Activated T-cell treated with anti-CD3 and anti-CD28 coated beads, Interleukin-2, amount 50 U/mL, for 48 hours (primary cell): ENCODE measurements at regions not wholly inside any gene's neighbourhood (a gene's known extent, or its start where the extent isn't known, plus 50 kb on each side); places are given as distances from the start of the nearest gene placed in this dataset.
A peak's percentile ranks its signal among the peaks of the same experiment; 100 is the strongest.
"Not testable (repeated sequence)": the region's sequence is repeated elsewhere in the genome, so short reads cannot be mapped to it uniquely, and the experiment has no call there.

Source experiments
- DNase-seq, 2 experiments: peaks; one replicate each; pipeline ENCODE4 v3.0.0-alpha.2; 2020

DNA sequence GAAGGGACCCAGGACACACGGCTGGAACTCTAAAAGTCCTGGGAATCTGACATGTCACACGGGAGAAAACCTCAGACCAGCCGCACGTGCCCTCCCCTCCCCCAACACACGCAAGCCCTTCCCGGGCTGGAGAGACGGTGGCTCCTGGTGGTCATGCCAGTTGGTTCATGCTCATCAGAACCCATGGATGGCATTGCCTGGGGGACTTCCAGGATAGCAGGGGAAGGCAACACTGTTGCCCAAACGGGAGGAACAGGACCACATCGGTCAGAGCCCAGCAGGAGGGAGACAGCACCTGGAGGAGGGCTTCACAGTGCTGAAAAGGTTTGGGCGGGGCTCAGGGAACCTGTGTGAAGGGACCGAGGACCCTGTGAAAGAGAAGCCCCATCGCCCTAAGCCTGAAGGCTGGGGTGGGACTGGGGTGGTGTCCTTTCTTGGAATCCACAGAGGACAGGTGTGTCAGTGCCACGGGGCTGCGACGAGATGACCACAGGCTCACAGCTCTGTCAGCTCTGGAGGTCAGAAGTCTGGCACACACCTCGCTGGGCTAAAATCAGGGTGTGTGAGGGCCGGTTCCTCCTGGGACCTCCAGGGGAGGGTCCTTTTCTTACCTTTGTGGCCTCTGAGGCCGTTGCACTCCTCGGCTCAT lies 151.7 kb upstream of the ZNF469 start:
- not testable (repeated sequence) for DNase-seq

DNA sequence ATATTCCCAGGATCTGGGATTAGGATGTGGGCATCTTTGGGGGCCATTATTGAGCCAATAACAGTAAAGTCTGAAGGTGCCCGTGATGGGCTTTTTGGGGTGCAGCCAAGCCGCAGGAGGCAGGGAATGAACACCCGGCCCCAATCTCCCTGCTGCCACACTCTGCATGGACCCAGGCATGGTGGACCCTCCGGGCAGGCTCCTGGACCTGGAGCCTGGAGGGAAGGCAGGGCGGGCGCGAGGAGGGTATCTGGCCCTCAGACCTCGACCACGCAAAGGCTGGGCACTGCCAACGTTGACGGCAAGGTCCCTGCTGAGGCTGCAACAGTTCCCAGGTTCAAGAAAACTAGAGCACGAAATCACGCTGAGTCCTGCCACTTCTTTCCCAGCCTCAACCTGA lies 150.9 kb upstream of the ZNF469 start:
- DNase-seq: not testable (repeated sequence)

DNA sequence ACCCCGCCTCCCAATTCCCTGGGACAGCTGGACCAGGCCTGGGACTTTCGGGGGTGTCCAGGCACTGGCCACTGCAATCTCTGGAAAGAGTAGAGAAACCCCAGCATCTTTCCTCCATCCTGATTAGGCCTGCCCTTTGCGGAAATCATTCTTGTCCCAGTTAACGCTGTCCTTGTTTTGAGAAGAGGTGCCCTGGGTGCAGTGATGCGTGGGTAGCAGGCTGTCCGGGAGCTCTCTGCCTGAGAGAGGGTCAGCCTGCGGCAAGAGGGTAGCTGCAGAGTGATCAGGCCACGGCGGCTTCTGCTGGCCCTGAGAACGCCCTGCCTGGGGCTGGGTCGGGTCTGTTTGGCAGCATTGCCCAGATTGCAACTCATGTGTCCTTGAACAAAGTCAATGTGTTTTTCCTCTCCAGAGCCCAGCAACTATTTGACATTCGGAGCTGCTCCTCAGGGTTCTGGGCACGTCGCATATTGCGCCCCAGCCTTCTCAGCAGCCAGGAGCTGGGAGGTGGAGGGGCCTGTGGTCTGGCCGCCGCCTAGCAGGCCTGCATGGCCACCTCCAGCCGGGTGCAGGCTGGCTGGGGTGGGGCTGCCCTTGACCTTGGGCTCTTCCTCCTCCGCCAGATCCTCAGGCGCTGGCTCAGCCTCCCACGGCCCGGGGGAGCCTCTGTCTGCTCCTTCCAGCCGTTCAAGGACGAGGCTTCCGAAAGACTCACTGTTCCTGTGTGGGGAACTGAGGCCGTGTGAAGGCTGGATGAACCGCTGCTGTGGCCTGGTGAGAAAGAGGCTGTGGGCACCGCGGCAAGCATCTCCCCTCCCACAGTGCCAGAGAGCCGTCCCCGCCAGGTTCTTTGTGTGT lies 150.1 kb upstream of the ZNF469 start:
- DNase-seq: not testable (repeated sequence)

DNA sequence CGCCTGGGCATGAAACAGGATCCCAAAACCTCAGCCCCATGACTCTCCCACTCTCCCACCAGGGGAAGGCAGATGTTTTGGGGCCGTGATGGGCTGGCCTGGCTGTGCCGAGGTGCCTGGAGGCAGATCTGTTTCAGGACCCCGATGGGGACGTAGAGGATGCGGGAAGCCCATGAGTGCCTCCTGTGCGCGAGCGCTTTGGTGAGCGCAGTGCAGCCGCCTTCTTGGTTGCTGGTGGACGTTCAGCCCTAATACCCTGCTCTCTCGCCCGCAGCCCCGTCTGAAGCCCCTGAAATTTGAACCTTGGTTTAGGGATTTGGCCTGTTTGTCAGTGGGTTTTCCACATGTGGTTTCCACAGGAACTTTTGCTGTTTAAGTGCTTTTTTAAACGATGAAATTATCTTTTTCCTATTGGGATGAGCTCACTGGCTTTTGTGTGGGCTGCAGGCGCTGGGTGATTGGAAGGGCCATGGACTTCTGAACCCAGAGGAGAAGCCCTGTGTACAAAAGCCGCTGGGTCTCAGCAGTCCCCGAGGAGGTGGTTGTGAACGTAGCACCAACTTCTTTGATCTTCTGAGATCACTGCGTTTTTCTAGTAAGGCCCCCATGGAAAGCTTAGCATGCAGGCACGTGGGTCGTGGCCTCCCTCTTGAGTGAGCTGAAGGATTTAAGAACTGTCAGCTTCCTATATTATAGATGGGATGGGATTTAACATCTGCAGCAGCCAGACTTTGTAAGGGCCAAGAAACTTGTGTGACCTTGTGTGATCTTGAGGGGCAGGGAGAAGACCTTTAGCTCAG lies 148.9 kb upstream of the ZNF469 start:
- not testable (repeated sequence) for DNase-seq

DNA sequence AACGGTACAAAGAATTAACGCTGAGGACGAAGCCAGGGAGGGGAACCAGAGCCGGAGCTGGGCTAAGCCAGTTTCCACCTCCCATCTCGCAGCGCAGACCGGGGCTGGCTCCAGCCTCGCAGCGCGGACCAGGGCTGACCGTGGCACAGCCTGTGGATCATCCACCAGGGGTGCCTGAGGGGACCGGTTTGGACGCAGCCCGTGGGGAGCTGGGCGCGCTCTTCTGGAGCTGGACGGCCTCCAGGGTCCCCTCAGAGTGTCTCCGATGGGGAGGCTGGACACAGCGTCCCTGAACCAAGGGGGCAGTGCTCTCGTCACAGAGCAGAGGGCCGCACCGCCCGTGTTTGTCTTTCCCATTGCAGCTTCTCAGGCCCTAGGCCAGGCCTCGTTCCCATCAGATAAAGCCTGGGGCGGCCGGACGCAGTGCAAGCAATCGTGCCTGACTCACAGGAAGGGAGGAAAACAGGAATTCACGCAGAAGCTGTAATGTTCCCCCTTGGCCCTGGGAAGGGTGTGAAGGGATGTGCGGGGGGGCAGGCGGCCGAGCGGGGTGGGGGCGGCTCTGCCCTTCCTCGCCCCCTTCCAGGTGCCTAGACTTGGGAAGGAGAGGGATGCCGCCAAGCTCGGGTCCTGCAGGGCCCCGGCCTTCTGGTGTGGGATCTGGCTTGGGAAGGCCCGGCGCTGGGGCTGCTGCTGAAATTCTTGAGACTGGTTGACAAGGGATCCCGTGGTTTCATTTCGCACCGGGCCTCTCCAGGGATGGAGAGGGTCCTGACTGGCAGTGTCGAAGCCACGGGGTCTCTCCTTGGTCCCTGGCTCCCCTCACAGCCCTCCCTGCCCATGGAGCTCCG lies 148.1 kb upstream of the ZNF469 start:
- DNase-seq: not testable (repeated sequence)

DNA sequence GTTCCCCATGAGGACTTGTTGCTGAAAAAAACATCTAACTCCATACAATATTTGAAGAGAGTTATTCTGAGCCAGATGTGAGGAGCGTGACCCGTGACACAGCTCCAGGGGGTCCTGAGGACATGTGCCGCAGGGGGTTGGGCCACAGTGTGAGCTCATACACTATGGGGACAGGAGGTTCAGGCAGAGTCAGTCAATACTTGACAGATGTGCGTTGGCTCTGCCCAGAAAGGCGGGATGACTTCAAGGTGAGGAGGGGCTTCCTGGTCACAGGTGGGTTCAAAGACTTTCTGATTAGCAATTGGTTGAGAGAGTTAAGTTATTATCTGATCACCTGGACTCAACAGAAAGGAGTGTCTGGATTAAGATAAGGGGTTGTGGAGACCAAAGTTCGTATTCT lies 147.1 kb upstream of the ZNF469 start:
- DNase-seq: not testable (repeated sequence)

DNA sequence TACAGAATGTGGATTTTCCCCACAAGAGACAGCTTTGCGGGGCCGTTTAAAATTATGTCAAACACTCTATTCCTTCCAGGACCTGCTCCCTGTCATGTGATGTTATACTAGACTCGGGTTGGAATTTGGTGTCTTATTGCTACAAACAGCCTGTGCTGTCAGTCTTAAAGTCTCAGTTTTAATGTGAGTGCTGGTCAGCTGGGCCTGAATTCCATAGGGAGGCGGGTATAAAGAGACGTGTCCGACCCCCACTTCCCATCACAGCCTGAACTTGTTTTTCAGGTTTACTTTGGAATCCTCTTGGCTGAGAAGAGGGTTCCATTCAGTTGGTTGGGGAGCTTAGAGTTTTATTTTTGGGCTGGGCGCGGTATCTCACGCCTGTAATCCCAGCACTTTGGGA lies 146.5 kb upstream of the ZNF469 start:
- not testable (repeated sequence) for DNase-seq

DNA sequence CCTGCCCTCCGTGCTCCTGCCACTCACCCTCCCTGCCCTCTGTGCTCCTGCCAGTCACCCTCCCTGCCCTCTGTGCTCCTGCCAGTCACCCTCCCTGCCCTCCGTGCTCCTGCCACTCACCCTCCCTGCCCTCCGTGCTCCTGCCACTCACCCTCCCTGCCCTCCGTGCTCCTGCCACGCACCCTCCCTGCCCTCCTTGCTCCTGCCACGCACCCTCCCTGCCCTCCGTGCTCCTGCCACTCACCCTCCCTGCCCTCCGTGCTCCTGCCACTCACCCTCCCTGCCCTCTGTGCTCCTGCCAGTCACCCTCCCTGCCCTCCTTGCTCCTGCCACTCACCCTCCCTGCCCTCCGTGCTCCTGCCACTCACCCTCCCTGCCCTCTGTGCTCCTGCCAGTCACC lies 145.4 kb upstream of the ZNF469 start:
- not testable (repeated sequence) for DNase-seq

DNA sequence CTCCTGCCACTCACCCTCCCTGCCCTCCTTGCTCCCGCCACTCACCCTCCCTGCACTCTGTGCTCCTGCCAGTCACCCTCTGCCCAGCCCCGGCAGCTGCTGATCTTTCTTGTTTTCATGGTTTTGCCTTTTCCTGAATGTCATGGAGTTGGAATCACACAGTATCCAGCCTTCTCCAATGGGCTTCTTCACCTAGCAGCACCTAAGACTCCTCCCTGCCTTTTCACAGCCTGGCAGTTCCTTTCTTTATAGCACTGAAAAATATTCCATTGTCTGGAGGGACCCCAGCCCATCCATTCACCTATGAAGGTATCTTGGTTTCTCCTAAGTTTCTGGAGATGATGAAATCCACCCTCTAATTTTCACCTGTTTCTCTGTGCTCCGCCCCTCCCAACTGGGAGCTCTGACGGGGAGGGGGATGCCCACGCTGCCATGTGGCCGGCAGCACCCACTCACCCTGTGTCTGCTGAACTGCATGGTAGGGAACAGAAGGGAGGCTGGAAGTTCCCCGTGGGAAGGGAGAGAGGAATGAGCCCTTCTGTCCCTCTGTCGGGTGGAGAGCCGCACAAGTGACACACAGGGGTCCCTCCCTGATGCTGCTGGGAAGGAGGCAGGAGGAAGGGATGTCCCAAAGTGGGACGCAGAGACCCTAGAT lies 144.9 kb upstream of the ZNF469 start:
- DNase-seq: not testable (repeated sequence)

DNA sequence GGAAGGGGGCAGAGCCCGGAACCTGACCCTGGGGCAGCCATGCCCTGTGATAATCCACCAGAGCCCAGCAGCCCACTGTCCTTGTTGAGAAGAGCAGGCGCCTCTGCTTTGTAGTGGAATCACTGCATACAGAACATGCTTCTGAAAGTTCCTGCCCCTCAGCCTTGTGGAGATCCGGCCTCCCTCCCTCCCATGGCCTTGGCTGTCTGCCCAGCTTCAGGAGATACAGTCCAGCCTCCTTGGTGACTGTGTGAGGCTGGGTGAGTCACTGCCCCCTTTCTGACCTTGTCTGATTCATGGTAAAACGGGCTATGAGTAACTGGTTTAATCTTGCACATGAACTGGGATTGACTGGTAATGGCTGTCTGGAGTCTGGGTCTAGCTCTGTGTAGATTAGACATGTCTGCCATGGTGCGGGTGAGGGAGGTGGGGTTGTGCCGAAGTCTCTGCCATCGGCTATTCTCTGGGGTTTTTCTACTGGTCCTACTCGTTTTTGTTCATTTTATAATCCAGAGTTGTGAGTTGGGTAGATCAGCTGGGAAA lies 144.0 kb upstream of the ZNF469 start:
- DNase-seq: peak; percentile 62 to 64

DNA sequence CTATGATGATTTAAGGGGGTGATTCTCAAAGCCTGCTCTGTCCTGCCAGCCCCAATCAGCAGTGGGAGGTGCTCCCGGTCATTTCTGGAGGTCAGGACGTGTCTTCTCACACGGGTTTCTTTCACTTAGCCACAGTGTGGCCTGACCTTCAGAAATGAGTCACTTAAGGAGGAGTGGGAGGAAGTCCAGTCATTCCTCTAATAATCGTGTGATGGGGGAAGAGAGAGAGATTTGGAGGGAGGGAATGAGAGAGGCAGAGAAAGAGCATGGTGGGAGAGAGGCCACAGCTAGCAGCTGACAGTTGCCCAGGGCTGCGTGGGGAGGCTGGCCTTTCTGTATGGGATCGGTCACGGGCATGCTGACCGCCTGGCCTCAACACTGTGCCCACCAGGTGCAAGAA lies 142.6 kb upstream of the ZNF469 start:
- DNase-seq: not testable (repeated sequence)

DNA sequence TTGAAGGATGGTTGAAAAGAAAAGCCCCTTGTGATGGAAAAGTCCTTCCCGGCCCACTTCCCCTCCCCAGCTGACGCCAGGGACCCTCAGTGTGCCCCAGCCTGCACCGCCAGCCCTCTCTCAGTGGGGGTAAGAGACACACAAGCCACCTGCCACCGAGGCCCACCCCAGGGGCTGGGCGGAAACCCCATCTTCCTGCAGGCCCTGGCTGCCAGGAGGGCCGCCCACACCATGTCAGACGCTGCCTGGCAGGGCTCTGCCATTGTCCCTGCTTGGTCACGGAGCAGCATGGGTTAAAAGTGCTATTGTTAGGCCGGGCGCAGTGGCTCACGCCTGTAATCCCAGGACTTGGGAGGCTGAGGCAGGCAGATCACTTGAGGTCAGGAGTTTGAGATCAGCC lies 142.0 kb upstream of the ZNF469 start:
- not testable (repeated sequence) for DNase-seq

DNA sequence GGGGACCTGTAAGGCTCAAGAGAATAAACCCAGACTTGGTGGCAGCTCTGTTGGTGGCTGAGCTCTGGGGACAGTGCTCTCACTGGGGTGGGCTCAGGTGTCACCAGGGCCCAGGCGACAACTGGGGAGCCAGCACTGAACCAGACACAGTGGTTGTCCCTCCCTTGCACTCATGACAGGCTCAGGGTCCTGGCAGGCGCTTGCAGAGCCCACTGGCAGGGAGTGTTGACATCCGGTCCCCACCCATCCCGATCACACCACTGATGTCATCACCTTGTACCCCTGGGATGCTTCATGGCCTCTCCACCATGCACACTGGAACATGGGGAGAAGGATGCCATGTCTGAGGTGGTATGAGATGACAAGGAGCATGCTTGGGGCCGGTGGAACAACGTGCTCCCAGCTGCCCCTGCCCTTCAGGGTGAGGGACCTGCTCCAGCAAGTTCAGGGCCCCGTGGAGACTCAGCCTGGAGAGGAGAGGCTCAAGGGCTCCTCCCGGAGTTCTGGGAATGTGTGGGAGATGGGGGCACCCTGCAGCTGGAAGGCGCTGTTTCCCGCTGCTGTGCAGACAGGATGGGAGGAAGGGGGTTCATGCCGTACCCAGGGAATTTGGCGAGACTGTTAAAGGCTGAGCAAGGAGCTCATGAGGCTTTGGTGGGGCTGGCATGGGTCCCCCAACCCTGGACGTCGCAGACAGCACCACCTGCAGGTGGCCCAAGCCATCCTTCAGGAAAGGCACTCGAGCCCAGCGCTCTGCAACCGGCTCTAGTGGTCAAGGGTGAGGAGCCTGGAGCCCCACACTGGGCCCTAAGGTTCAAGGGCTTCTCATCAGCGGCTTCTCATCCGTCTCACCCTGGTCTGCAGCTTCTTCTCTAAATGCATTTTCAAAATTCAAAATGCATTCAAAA lies 141.1 kb upstream of the ZNF469 start:
- not testable (repeated sequence) for DNase-seq

DNA sequence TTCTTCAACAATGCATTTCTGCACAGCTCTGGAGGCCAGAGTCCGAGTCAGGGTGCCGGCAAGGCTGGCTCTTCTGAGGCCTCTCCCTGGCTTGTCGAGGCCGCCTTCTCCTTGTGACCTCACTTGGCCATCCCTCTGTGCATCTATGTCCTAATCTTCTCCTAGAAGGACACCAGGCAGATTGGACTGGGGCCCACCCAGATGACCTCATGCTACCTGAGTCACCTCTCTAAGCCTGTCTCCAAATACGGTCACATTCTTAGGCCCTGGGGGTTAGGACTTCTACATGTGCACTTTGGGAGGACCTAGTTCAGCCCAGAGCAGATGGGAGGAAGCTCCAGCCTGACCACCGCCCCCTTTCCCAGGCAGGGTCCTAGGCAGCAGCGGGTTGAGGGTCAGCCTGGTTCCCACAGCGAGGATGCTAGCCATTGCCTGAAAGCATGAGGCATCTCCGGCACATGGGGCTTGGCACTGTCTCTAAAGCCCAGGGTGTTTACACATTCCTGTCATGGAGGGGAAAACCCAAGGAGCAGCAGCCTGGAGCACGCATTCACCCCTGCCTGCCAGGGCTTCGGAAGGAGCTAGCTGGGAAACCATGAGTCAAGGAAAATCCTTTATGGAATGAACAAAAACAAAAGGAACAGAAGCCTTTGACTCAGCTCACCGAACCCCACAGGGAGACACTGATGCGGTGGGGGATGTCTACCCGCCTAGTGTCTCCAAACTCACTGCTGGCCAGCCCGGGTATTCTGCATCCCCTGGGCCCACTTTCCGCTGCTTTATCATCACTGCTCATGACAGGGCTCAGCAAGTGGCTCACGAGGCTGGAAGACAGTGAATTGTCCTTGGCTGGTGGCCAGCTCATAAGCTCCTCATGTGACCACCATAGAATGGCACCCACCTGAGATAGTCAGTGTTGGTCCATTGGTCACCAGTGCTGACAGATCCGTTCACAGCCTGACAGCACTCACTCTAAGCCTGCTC lies 140.2 kb upstream of the ZNF469 start:
- DNase-seq: not testable (repeated sequence)

DNA sequence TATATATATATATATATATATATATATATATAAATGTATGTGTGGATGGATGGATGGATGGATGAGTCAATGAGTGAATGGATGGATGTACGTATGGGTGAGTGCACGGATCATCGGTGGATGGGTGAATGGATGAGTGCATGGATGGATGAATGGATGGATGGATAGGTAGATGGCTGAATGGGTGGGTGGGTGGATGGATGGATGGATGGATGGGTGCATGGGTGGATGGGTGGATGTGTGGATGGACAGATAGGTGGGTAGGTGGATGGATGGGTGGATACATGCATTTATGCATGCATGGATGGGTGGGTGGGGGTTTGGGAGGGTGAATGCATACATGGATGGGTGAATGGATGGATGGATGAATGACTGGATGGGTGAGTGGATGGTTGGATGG lies 138.8 kb upstream of the ZNF469 start:
- not testable (repeated sequence) for DNase-seq

DNA sequence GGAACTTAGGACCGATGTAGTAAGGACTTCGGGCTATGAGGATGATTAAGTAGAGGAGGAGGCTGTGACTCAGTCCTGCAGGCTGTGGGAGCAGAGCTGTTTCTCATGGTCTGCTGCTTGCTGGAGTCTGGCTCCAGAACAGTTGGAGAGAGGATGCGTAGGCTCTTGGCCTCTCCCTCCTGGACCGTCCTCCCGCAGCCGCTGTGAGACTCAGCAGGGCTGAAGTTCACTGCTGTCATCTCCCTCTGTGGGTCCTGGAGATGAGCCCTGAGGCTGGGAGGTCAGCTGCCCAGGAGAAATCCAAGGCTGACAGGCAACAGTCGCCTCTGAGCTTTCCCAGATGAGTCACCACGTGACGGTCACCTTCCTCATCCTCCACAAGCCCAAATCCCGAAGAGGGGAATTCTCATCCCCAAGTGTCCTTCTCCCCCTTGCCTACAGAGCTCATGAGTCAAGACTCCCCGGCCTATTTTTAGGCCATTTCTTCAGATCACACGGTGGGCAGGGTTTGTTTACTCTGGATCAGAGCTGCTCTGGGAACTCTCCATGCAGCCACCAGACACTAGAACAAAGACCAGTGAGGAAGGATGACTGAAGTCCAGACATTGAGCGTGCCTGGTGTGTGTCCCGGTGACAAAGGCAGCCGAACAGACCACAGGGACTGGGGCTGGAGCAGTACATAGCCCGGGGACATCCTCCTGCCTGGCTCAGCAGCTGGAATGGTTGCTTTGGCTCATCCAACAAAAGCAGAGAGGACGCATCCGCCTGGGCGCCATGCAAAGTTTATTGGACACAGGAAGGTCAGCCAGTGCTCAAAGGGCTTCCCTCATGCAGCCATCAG lies 137.3 kb upstream of the ZNF469 start:
- DNase-seq: not testable (repeated sequence)

DNA sequence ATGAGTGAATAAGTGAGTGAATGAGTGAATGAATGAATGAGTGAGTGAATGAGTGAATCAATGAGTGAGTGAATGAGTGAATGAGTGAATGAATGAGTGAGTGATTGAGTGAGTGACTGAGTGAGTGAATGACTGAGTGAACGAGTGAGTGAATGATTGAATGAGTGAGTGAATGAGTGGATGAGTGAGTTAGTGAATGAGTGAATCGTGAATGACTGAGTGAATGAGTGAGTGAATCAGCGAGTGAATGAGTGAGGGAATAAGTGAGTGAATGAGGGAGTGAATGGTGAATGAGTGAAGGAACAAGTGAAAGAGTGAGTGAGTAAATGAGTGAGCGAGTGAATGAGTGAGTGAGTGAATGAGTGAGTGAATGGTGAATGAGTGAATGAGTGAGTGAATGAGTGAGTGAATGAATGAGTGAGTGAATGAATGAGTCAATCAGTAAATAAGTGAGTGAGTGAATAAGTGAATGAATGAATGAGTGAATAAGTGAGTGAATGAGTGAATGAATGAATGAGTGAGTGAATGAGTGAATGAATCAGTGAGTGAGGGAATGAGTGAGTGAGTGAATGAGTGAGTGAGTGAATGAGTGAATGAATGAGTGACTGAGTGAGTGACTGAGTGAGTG lies 135.7 kb upstream of the ZNF469 start:
- DNase-seq: not testable (repeated sequence)

DNA sequence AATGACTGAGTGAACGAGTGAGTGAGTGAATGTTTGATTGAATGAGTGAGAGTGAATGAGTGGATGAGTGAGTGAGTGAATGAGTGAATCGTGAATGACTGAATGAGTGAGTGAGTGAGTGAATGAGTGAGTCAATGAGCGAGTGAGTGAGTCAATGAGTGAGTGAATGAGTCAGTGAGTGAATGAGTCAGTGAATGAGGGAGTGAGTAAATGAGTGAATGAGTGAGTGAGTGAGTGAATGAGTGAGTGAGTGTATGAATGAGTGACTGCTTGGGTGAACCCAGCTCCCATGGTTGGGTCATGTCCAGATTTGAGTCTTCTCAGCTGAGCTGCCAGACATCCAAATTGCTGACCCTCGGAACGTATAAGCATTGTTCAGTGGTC lies 135.2 kb upstream of the ZNF469 start:
- not testable (repeated sequence) for DNase-seq
